Testis (tissue), 2 donors: ENCODE measurements at regions not wholly inside any gene's neighbourhood (a gene's known extent, or its start where the extent isn't known, plus 50 kb on each side); places are given as distances from the start of the nearest gene placed in this dataset.

Experiments
- POLR2A ChIP-seq: fragments of 450-650 bp; IDR thresholded peaks from one replicate; pipeline ENCODE4 v1.6.1; 2017; ENCODE audit warnings: antibody characterized with exemption, mild to moderate bottlenecking, moderate library complexity
- TF ChIP-seq, protein P1 (sequence below), 3 experiments: fragments of 450-650 bp in 2 of 3; fragments of 200-600 bp in 1 of 3; sonication (generic) in 1 of 3; IDR thresholded peaks; one replicate each; pipeline ENCODE4 v1.5.1; 2016 to 2019; ENCODE audit warnings: antibody characterized with exemption in 3 of 3, mild to moderate bottlenecking in 2 of 3, moderate library complexity in 1 of 3

DNA sequence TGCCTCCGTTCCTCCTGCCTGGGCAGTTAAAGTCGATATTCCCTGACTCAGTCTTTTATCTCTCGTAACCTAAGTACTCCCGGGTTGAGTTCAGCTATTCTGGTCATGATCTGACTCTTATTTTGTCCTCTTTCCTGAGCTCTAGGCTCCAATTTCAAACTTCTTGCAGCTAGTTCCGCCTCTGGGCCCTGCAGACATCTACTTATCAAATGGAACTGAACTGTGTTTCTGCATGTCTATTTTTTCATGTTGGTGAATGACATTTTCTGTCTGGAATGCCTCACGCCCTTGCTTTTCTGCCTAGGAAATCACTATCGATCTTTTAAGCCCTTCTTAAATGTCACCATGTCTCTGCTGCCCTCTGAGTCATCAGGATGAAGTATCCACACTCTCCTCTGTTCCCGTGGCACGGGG is 101.5 kb downstream of the VAPA start:
- TF ChIP-seq, protein P1, sequence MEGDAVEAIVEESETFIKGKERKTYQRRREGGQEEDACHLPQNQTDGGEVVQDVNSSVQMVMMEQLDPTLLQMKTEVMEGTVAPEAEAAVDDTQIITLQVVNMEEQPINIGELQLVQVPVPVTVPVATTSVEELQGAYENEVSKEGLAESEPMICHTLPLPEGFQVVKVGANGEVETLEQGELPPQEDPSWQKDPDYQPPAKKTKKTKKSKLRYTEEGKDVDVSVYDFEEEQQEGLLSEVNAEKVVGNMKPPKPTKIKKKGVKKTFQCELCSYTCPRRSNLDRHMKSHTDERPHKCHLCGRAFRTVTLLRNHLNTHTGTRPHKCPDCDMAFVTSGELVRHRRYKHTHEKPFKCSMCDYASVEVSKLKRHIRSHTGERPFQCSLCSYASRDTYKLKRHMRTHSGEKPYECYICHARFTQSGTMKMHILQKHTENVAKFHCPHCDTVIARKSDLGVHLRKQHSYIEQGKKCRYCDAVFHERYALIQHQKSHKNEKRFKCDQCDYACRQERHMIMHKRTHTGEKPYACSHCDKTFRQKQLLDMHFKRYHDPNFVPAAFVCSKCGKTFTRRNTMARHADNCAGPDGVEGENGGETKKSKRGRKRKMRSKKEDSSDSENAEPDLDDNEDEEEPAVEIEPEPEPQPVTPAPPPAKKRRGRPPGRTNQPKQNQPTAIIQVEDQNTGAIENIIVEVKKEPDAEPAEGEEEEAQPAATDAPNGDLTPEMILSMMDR (IDR thresholded peaks at IDR 0.05), result no peak
- no peak for TF ChIP-seq POLR2A
